ENCODE measurements at regions not wholly inside any gene's neighbourhood (a gene's known extent, or its start where the extent isn't known, plus 50 kb on each side); places are given as distances from the start of the nearest gene placed in this dataset.
A peak's percentile ranks its signal among the peaks of the same experiment; 100 is the strongest.

GRCh38 chr7:118078015-118078414, 105.9 kb upstream of the LSM8 start:
- H3K4me1 ChIP-seq (ENCODE audit: control extremely low read depth in 1 of 4, control insufficient read depth in 4 of 4, insufficient read depth in 4 of 4, low read length in 3 of 4), result peaks cover 0 to under 1% (median 0%) of the 10 kb centered on the region in 4 experiments
- peaks cover 0 to 4% (median 0%) of the 10 kb centered on the region in 5 experiments for H3K9me3 ChIP-seq (ENCODE audit: control extremely low read depth in 1 of 5, control insufficient read depth in 4 of 5, insufficient read depth in 2 of 5, low read depth in 1 of 5, low read length in 4 of 5)
- H3K4me3 ChIP-seq (ENCODE audit: control insufficient read depth in 1 of 7, extremely low read depth in 1 of 7, insufficient read depth in 4 of 7, low read depth in 2 of 7, low read length in 6 of 7), result no peak overlapping the region
- H3K27ac ChIP-seq (ENCODE audit: insufficient read depth in 1 of 2, low read depth in 1 of 2, low read length in 2 of 2, poor library complexity in 1 of 2, severe bottlenecking in 2 of 2), result no peak overlapping the region
- H3K36me3 ChIP-seq (ENCODE audit: control insufficient read depth in 4 of 4, insufficient read depth in 4 of 4, low read length in 3 of 4), result no peaks in the 10 kb centered on the region
- no peak for DNase-seq
- ChIA-PET CTCF (interaction anchor here (0.9 kb wide), 1 partner anchor 14 kb away, joined by 3 read pairs; no protein-coding TSS in a partner anchor), POLR2A (no interaction called here)
- H3K27me3 ChIP-seq (replicated peaks in 2 of 5; ENCODE audit: control insufficient read depth in 4 of 5, insufficient read depth in 5 of 5, low read length in 4 of 5), result no peaks in the 10 kb centered on the region

GRCh38 chr7:118079369-118079768, 104.6 kb upstream of the LSM8 start:
- DNase-seq, result no peak
- H3K4me3 ChIP-seq (ENCODE audit: control insufficient read depth in 1 of 7, extremely low read depth in 1 of 7, insufficient read depth in 4 of 7, low read depth in 2 of 7, low read length in 6 of 7), result no peak overlapping the region
- H3K9me3 ChIP-seq (ENCODE audit: control extremely low read depth in 1 of 5, control insufficient read depth in 4 of 5, insufficient read depth in 2 of 5, low read depth in 1 of 5, low read length in 4 of 5), result peaks cover 0 to 4% (median 0%) of the 10 kb centered on the region in 5 experiments
- CTCF ChIA-PET, result no interaction called here
- peaks cover 0 to 2% (median 0%) of the 10 kb centered on the region in 5 experiments for H3K27me3 ChIP-seq (replicated peaks in 2 of 5; ENCODE audit: control insufficient read depth in 4 of 5, insufficient read depth in 5 of 5, low read length in 4 of 5)
- WGBS (ENCODE audit: insufficient coverage), result no CpG with 5 or more reads among the region's 1 CpG
- POLR2A ChIA-PET, result no interaction called here
- H3K27ac ChIP-seq (ENCODE audit: insufficient read depth in 1 of 2, low read depth in 1 of 2, low read length in 2 of 2, poor library complexity in 1 of 2, severe bottlenecking in 2 of 2), result no peak overlapping the region
- H3K36me3 ChIP-seq (ENCODE audit: control insufficient read depth in 4 of 4, insufficient read depth in 4 of 4, low read length in 3 of 4), result no peaks in the 10 kb centered on the region
- H3K4me1 ChIP-seq (ENCODE audit: control extremely low read depth in 1 of 4, control insufficient read depth in 4 of 4, insufficient read depth in 4 of 4, low read length in 3 of 4), result no peaks in the 10 kb centered on the region

- 92% methylated on average over 2 of the region's 3 CpGs for WGBS (ENCODE audit: insufficient coverage)
- DNase-seq, result peak in 2 of 3 donors; percentile 13 to 14
- Histone ChIP-seq H3K27me3 (replicated peaks in 2 of 5; ENCODE audit: control insufficient read depth in 4 of 5, insufficient read depth in 5 of 5, low read length in 4 of 5) (peaks cover 0 to 2% (median 0%) of the 10 kb centered on the region in 5 experiments), H3K9me3 (ENCODE audit: control extremely low read depth in 1 of 5, control insufficient read depth in 4 of 5, insufficient read depth in 2 of 5, low read depth in 1 of 5, low read length in 4 of 5) (peaks cover 0 to 4% (median 0%) of the 10 kb centered on the region in 5 experiments), H3K4me1 (ENCODE audit: control extremely low read depth in 1 of 4, control insufficient read depth in 4 of 4, insufficient read depth in 4 of 4, low read length in 3 of 4) (no peaks in the 10 kb centered on the region), H3K36me3 (ENCODE audit: control insufficient read depth in 4 of 4, insufficient read depth in 4 of 4, low read length in 3 of 4) (no peaks in the 10 kb centered on the region), H3K4me3 (ENCODE audit: control insufficient read depth in 1 of 7, extremely low read depth in 1 of 7, insufficient read depth in 4 of 7, low read depth in 2 of 7, low read length in 6 of 7) (no peak overlapping the region), H3K27ac (ENCODE audit: insufficient read depth in 1 of 2, low read depth in 1 of 2, low read length in 2 of 2, poor library complexity in 1 of 2, severe bottlenecking in 2 of 2) (no peak overlapping the region)
- ChIA-PET CTCF (interaction anchor here (1.5 kb wide), 1 partner anchor 16 kb away, joined by 4 read pairs; no protein-coding TSS in a partner anchor), POLR2A (no interaction called here)
Measured at GRCh38 chr7:118080947-118081346, 103.0 kb upstream of the LSM8 start.

GRCh38 chr7:118082506-118082905, 101.5 kb upstream of the LSM8 start:
- peaks cover 0 to 4% (median 0%) of the 10 kb centered on the region in 5 experiments for H3K9me3 ChIP-seq (ENCODE audit: control extremely low read depth in 1 of 5, control insufficient read depth in 4 of 5, insufficient read depth in 2 of 5, low read depth in 1 of 5, low read length in 4 of 5)
- peaks cover 0 to 2% (median 0%) of the 10 kb centered on the region in 5 experiments for H3K27me3 ChIP-seq (replicated peaks in 2 of 5; ENCODE audit: control insufficient read depth in 4 of 5, insufficient read depth in 5 of 5, low read length in 4 of 5)
- no peak for DNase-seq
- POLR2A ChIA-PET, result no interaction called here
- no peak overlapping the region for H3K4me3 ChIP-seq (ENCODE audit: control insufficient read depth in 1 of 7, extremely low read depth in 1 of 7, insufficient read depth in 4 of 7, low read depth in 2 of 7, low read length in 6 of 7)
- no peak overlapping the region for H3K27ac ChIP-seq (ENCODE audit: insufficient read depth in 1 of 2, low read depth in 1 of 2, low read length in 2 of 2, poor library complexity in 1 of 2, severe bottlenecking in 2 of 2)
- H3K36me3 ChIP-seq (ENCODE audit: control insufficient read depth in 4 of 4, insufficient read depth in 4 of 4, low read length in 3 of 4), result no peaks in the 10 kb centered on the region
- H3K4me1 ChIP-seq (ENCODE audit: control extremely low read depth in 1 of 4, control insufficient read depth in 4 of 4, insufficient read depth in 4 of 4, low read length in 3 of 4), result no peaks in the 10 kb centered on the region
- CTCF ChIA-PET, result interaction anchor here (1.3 kb wide), 1 partner anchor 12 kb away, joined by 3 read pairs; no protein-coding TSS in a partner anchor

- no peak overlapping the region for H3K4me3 ChIP-seq (ENCODE audit: control insufficient read depth in 1 of 7, extremely low read depth in 1 of 7, insufficient read depth in 4 of 7, low read depth in 2 of 7, low read length in 6 of 7)
- no peak for DNase-seq
- no peak overlapping the region for H3K27ac ChIP-seq (ENCODE audit: insufficient read depth in 1 of 2, low read depth in 1 of 2, low read length in 2 of 2, poor library complexity in 1 of 2, severe bottlenecking in 2 of 2)
- no peaks in the 10 kb centered on the region for H3K36me3 ChIP-seq (ENCODE audit: control insufficient read depth in 4 of 4, insufficient read depth in 4 of 4, low read length in 3 of 4)
- peaks cover 0 to 2% (median 0%) of the 10 kb centered on the region in 5 experiments for H3K27me3 ChIP-seq (replicated peaks in 2 of 5; ENCODE audit: control insufficient read depth in 4 of 5, insufficient read depth in 5 of 5, low read length in 4 of 5)
- ChIA-PET POLR2A (no interaction called here), CTCF (no interaction called here)
- WGBS (ENCODE audit: insufficient coverage), result 100% methylated on average over 1 of the region's 3 CpGs
- H3K4me1 ChIP-seq (ENCODE audit: control extremely low read depth in 1 of 4, control insufficient read depth in 4 of 4, insufficient read depth in 4 of 4, low read length in 3 of 4), result no peaks in the 10 kb centered on the region
- peaks cover 0 to 4% (median 0%) of the 10 kb centered on the region in 5 experiments for H3K9me3 ChIP-seq (ENCODE audit: control extremely low read depth in 1 of 5, control insufficient read depth in 4 of 5, insufficient read depth in 2 of 5, low read depth in 1 of 5, low read length in 4 of 5)
Measured at GRCh38 chr7:118085000-118085399, 99.0 kb upstream of the LSM8 start.

DNA sequence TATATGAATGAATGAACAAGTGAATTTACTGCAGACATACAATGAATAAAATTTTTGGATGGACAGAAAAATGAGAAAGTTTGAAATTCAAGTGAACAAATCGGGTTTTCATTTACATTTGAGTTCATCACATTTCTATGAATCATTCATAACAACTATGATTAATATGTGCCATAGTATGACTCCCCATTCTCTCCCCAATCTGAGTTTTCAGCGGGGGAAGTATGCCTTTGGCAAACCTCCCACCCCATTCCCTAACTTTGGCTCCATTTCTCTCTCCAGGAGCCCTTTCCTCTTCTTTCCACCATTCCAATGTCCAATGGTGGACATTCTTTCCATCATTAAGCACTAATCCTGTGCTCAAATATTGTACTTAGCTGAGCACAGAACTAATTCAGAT, 96.8 kb upstream of the LSM8 start:
- 100% methylated on average over 1 of the region's 2 CpGs for WGBS (ENCODE audit: insufficient coverage)
- no peaks in the 10 kb centered on the region for H3K36me3 ChIP-seq (ENCODE audit: control insufficient read depth in 4 of 4, insufficient read depth in 4 of 4, low read length in 3 of 4)
- CTCF ChIA-PET, result no interaction called here
- no peak overlapping the region for H3K27ac ChIP-seq (ENCODE audit: insufficient read depth in 1 of 2, low read depth in 1 of 2, low read length in 2 of 2, poor library complexity in 1 of 2, severe bottlenecking in 2 of 2)
- no peaks in the 10 kb centered on the region for H3K4me1 ChIP-seq (ENCODE audit: control extremely low read depth in 1 of 4, control insufficient read depth in 4 of 4, insufficient read depth in 4 of 4, low read length in 3 of 4)
- H3K9me3 ChIP-seq (ENCODE audit: control extremely low read depth in 1 of 5, control insufficient read depth in 4 of 5, insufficient read depth in 2 of 5, low read depth in 1 of 5, low read length in 4 of 5), result no peaks in the 10 kb centered on the region
- POLR2A ChIA-PET, result no interaction called here
- H3K27me3 ChIP-seq (replicated peaks in 2 of 5; ENCODE audit: control insufficient read depth in 4 of 5, insufficient read depth in 5 of 5, low read length in 4 of 5), result peaks cover 0 to 2% (median 0%) of the 10 kb centered on the region in 5 experiments
- no peak for DNase-seq
- H3K4me3 ChIP-seq (ENCODE audit: control insufficient read depth in 1 of 7, extremely low read depth in 1 of 7, insufficient read depth in 4 of 7, low read depth in 2 of 7, low read length in 6 of 7), result no peak overlapping the region

DNA sequence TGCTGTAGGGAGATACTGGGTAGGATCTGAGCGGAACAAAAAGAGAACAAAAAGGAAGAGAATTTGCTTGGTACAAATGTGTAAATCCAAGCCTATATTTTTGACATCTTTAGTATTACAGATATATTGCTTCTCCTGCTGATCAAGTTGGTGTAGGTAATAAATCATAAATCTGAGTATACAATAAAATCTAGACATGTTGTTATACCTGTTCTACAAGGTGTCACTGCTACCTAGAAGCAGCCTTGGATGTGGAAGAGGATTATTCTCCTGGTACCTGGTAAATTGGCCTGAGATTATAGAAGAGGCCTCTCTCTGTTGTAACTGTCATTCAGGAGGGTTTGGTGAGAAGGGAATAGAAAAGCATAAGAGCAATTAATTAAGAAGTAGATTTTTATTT, 89.9 kb upstream of the LSM8 start:
- no peak overlapping the region for H3K4me3 ChIP-seq (ENCODE audit: control insufficient read depth in 1 of 7, extremely low read depth in 1 of 7, insufficient read depth in 4 of 7, low read depth in 2 of 7, low read length in 6 of 7)
- H3K9me3 ChIP-seq (ENCODE audit: control extremely low read depth in 1 of 5, control insufficient read depth in 4 of 5, insufficient read depth in 2 of 5, low read depth in 1 of 5, low read length in 4 of 5), result no peaks in the 10 kb centered on the region
- H3K27ac ChIP-seq (ENCODE audit: insufficient read depth in 1 of 2, low read depth in 1 of 2, low read length in 2 of 2, poor library complexity in 1 of 2, severe bottlenecking in 2 of 2), result no peak overlapping the region
- WGBS (ENCODE audit: insufficient coverage), result no CpG with 5 or more reads among the region's 1 CpG
- no peaks in the 10 kb centered on the region for H3K36me3 ChIP-seq (ENCODE audit: control insufficient read depth in 4 of 4, insufficient read depth in 4 of 4, low read length in 3 of 4)
- H3K4me1 ChIP-seq (ENCODE audit: control extremely low read depth in 1 of 4, control insufficient read depth in 4 of 4, insufficient read depth in 4 of 4, low read length in 3 of 4), result no peaks in the 10 kb centered on the region
- ChIA-PET CTCF (no interaction called here), POLR2A (no interaction called here)
- DNase-seq, result no peak
- H3K27me3 ChIP-seq (replicated peaks in 2 of 5; ENCODE audit: control insufficient read depth in 4 of 5, insufficient read depth in 5 of 5, low read length in 4 of 5), result no peaks in the 10 kb centered on the region

All from common myeloid progenitor, CD34-positive (primary cell).